PFSK-1 (cell line): ENCODE measurements at regions not wholly inside any gene's neighbourhood (a gene's known extent, or its start where the extent isn't known, plus 50 kb on each side); places are given as distances from the start of the nearest gene placed in this dataset.

Experiments used
- FOXP2 ChIP-seq: optimal IDR thresholded peaks from 2 replicates; pipeline ENCODE3; 2011; ENCODE audit warnings: borderline replicate concordance, control low read depth, inconsistent platforms; ENCODE audit not compliant: insufficient read depth; ENCODE audit errors: extremely low read length, extremely low read depth
- POLR2AphosphoS5 ChIP-seq: IDR thresholded peaks from 2 replicates; pipeline ENCODE4 v1.6.1; 2012; ENCODE audit warnings: low read depth, mild to moderate bottlenecking, control low read depth, low read length, moderate library complexity
- SIN3A ChIP-seq: IDR thresholded peaks from 2 replicates; pipeline ENCODE4 v1.6.1; 2012; ENCODE audit warnings: mild to moderate bottlenecking, low read length, moderate library complexity, borderline replicate concordance; ENCODE audit not compliant: insufficient read depth
- TAF1 ChIP-seq: IDR thresholded peaks from 2 replicates; pipeline ENCODE4 v1.6.1; 2012; ENCODE audit warnings: low read length, control low read depth, borderline replicate concordance; ENCODE audit not compliant: insufficient read depth
- TF ChIP-seq, protein P1 (sequence below), 2 experiments: IDR thresholded peaks; 2 replicates each; pipeline versions ENCODE4 v1.6.1 to v1.8.0; 2011 to 2012; ENCODE audit warnings: low read depth in 2 of 2, low read length in 2 of 2, control low read depth in 1 of 2, inconsistent platforms in 1 of 2, mild to moderate bottlenecking in 1 of 2, moderate library complexity in 1 of 2; ENCODE audit not compliant: insufficient read depth in 1 of 2

DNA sequence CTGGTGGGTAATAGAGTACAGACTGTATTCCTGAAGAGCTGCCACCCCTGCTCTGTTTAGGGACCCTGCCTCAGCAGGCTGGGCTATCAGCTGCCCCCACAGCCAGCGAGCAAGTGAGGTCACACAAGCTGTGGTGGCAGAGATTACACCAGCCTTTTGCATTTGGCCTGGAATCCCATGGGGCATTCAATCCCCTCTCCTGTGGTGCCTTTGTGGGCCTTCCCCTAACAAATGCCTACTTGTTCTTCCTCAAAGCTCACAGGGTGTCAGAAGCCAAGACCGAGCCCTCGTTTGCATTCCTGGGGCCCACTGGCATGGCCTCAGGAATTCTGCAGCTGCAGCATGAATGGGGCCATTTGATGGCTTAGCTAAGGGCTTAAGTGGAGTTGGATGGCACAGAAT, 212.7 kb upstream of the PHYHIPL start:
- TF ChIP-seq POLR2AphosphoS5 (no peak), TAF1 (no peak), FOXP2 (no peak), SIN3A (no peak)
- TF ChIP-seq, protein P1, sequence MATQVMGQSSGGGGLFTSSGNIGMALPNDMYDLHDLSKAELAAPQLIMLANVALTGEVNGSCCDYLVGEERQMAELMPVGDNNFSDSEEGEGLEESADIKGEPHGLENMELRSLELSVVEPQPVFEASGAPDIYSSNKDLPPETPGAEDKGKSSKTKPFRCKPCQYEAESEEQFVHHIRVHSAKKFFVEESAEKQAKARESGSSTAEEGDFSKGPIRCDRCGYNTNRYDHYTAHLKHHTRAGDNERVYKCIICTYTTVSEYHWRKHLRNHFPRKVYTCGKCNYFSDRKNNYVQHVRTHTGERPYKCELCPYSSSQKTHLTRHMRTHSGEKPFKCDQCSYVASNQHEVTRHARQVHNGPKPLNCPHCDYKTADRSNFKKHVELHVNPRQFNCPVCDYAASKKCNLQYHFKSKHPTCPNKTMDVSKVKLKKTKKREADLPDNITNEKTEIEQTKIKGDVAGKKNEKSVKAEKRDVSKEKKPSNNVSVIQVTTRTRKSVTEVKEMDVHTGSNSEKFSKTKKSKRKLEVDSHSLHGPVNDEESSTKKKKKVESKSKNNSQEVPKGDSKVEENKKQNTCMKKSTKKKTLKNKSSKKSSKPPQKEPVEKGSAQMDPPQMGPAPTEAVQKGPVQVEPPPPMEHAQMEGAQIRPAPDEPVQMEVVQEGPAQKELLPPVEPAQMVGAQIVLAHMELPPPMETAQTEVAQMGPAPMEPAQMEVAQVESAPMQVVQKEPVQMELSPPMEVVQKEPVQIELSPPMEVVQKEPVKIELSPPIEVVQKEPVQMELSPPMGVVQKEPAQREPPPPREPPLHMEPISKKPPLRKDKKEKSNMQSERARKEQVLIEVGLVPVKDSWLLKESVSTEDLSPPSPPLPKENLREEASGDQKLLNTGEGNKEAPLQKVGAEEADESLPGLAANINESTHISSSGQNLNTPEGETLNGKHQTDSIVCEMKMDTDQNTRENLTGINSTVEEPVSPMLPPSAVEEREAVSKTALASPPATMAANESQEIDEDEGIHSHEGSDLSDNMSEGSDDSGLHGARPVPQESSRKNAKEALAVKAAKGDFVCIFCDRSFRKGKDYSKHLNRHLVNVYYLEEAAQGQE (IDR thresholded peaks at IDR 0.05; ENCODE audit: insufficient read depth in 1 of 2, low read depth in 2 of 2, low read length in 2 of 2) = no peak

DNA sequence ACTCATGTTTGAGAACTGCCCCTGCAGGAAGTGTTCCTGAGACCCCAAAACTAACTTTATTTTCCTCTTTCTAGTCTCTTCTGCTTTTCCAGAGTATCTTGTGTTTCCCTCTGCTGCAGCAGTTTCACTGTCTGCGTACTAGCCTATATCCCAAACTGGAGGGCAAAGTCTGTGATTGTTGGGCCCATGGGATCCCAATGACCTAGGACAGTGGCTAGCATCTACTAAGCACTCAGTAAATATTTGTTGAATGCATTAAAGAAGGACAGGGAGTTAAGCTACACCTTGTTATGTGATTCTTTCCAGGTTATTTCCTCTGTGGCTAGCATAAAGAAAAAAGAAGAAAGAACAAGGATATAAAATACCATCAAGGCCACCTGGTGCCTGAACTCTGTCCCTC, 210.6 kb upstream of the PHYHIPL start:
- TF ChIP-seq POLR2AphosphoS5 (no peak), TAF1 (no peak), SIN3A (no peak), FOXP2 (no peak)
- TF ChIP-seq, protein P1 (IDR thresholded peaks at IDR 0.05; ENCODE audit: insufficient read depth in 1 of 2, low read depth in 2 of 2, low read length in 2 of 2) = no peak

DNA sequence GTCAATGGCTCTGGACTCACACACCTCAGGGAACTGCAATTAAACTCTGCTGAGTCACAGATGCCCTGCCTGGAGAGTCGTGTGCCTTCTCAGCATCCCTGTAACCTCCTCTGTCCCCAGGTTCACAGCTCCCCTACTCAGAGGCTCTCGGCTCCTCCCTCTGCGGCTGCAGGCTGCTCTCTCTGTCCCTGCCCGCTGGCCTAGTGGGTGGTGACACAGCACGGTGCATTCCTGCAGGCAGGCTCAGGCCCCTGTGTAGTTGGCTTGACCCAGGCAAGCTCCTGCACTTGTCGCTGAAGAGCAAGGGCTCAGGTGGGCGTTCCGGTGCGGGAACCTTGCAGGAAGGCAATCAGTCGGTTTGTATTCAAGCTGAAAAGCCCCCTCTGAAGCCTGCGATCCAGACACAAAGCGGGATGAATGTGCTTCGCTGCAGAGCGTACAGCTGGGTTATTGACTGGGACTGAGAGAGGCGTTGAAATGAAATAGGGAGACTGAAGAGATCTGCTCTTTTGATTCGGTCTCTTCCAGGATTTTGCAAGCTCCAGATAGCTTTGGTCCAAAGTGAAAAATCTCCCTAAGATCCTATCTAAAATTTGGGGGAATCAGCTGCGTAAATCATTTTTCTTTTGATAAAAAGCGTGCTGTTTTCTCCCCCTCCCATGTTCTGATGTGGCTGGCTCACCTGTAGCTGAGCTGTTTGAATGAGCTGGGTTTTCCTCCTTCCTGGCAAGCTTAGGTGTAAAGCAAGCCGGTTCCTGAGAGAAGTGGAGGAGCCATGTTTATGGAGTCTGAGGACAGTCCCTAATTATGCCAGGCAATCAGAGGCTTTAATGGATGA, 208.7 kb upstream of the PHYHIPL start:
- TF ChIP-seq TAF1 = no peak
- no peak for TF ChIP-seq SIN3A
- TF ChIP-seq, protein P1 (IDR thresholded peaks at IDR 0.05; ENCODE audit: insufficient read depth in 1 of 2, low read depth in 2 of 2, low read length in 2 of 2) = no peak
- no peak for TF ChIP-seq FOXP2

DNA sequence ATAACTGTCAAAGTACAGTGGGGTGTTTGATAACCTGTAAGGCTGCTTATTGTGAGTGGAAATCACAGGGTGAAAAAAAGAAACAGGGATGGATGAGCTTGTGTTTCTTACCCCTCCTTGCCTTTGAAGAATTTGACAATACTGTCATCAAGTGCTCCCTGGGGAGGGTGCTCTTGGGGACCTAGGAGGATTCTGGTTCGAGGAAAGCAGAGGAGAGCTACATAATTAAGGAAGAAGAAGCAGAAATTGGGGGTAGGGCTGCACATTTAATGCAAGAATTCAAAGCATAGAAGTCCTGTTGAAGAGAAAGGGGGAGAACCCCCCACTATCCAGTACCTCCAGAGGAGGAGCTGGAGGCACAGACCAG, 208.1 kb upstream of the PHYHIPL start:
- TF ChIP-seq, protein P1 (IDR thresholded peaks at IDR 0.05; ENCODE audit: insufficient read depth in 1 of 2, low read depth in 2 of 2, low read length in 2 of 2) = no peak
- TF ChIP-seq TAF1 = no peak
- TF ChIP-seq FOXP2 = no peak
- no peak for TF ChIP-seq SIN3A
- no peak for TF ChIP-seq POLR2AphosphoS5
